PC-9 (cell line): ENCODE measurements at regions not wholly inside any gene's neighbourhood (a gene's known extent, or its start where the extent isn't known, plus 50 kb on each side); places are given as distances from the start of the nearest gene placed in this dataset.

ENCODE experiments used
- BruUV-seq: library from RNA; stranded (reverse); fragments of 400-500 nt; replicated peaks from 2 replicates; lab custom pipeline; 2021; lab: Mats Ljungman, UMichigan
- CTCF ChIA-PET: fragments of 300-600 bp; sonication (Branson Sonifier 250); formaldehyde crosslinking; loops from one replicate; lab custom pipeline; 2022; ENCODE audit warnings: antibody characterized with exemption; lab: Charles Lee
- POLR2A ChIA-PET: fragments of 300-600 bp; sonication (Branson Sonifier 250); formaldehyde crosslinking; loops from one replicate; lab custom pipeline; 2022; ENCODE audit warnings: antibody characterized with exemption; ENCODE audit not compliant: unreplicated experiment; lab: Charles Lee
- DNase-seq, 2 experiments: peaks; one replicate each; pipeline versions ENCODE4 v3.0.0 to v3.0.0-alpha.2; 2015 to 2022; ENCODE audit warnings: mixed read lengths in 1 of 2
- H2AFZ ChIP-seq: fragments of 200-600 bp; sonication (generic); 2 replicates; pipeline ENCODE4 v1.8.1; 2017; ENCODE audit warnings: antibody characterized with exemption
- H3F3A ChIP-seq: fragments of 200-600 bp; sonication (generic); 2 replicates; pipeline ENCODE4 v1.8.1; 2017; ENCODE audit warnings: antibody characterized with exemption, mild to moderate bottlenecking, low read depth; ENCODE audit not compliant: insufficient read depth
- H3K27ac ChIP-seq: fragments of 200-600 bp; sonication (generic); 2 replicates; pipeline ENCODE4 v1.6.1; 2016; ENCODE audit warnings: mixed run types
- H3K27me3 ChIP-seq: fragments of 200-600 bp; sonication (generic); 2 replicates; pipeline ENCODE4 v1.6.1; 2016; ENCODE audit warnings: low read depth, mixed run types; ENCODE audit not compliant: insufficient read depth
- H3K36me3 ChIP-seq: fragments of 200-600 bp; sonication (generic); 2 replicates; pipeline ENCODE4 v1.6.1; 2016; ENCODE audit warnings: low read depth, mixed run types
- H3K4me1 ChIP-seq: fragments of 200-600 bp; sonication (generic); replicated peaks from 2 replicates; pipeline ENCODE4 v1.6.1; 2016; ENCODE audit warnings: mixed run types; ENCODE audit not compliant: insufficient read depth
- H3K4me2 ChIP-seq: fragments of 200-600 bp; sonication (generic); 2 replicates; pipeline ENCODE4 v1.6.1; 2017; ENCODE audit warnings: mixed run types
- H3K4me3 ChIP-seq: fragments of 200-600 bp; sonication (generic); 2 replicates; pipeline ENCODE4 v1.6.1; 2016; ENCODE audit warnings: mixed run types
- H3K79me2 ChIP-seq: fragments of 200-600 bp; sonication (generic); 2 replicates; pipeline ENCODE4 v1.6.1; 2017; ENCODE audit warnings: low read depth, mixed run types
- H3K9me2 ChIP-seq: fragments of 200-600 bp; sonication (generic); 2 replicates; pipeline ENCODE4 v1.8.1; 2017; ENCODE audit warnings: mild to moderate bottlenecking; ENCODE audit not compliant: insufficient read depth
- H3K9me3 ChIP-seq: fragments of 200-600 bp; sonication (generic); 2 replicates; pipeline ENCODE4 v1.8.1; 2016; ENCODE audit warnings: low read depth; ENCODE audit not compliant: insufficient read depth
- H4K20me1 ChIP-seq: fragments of 200-600 bp; sonication (generic); 2 replicates; pipeline ENCODE4 v1.8.1; 2017; ENCODE audit not compliant: insufficient read depth
- CTCF ChIP-seq: fragments of 200-600 bp; sonication (generic); conservative IDR thresholded peaks from 2 replicates; pipeline ENCODE4 v1.6.1; 2017; ENCODE audit warnings: mixed run types, antibody characterized with exemption, mild to moderate bottlenecking, moderate library complexity
- EZH2 ChIP-seq: fragments of 200-600 bp; sonication (generic); IDR thresholded peaks from 2 replicates; pipeline ENCODE4 v1.8.0; 2017; ENCODE audit warnings: antibody characterized with exemption, low read depth
- intact Hi-C: fragments of 100-400 bp; cut with micrococcal nuclease; formaldehyde crosslinking; loops from one replicate; pipeline ENCODE4 v1.10.0; 2022; ENCODE audit not compliant: unreplicated experiment

DNA sequence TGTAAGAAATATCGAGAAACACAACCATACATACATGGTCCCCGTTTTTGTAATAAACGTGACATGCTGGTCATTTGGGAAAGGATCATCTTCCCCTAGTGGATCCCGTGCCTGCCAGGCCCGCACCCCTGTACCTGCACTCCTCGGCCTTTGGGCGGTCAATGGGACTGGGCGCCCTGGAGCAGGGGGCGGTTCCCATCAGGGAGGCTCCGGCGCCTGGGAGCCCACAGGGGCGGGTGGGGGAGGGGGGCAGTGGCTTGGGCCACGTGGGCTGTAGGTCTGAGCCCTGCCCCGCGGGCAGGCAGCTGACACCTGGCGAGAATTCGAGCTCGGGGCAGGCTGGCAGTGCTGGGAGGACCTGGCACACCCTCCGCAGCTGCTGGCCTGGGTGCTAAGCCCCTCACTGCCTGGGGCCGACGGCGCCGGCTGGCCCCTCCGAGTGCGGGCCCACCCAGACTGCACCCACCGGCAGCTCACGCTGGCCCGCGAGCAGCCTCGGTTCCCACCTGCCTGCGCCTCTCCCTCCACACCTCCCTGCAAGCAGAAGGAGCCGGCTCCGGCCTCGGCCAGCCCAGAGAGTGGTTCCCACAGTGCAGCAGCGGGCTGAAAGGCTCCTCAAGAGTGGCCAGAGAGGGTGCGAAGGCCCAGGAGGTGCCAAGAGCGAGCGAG is 361.6 kb upstream of the GRM3 start:
- no peak overlapping the region for H3K4me2 ChIP-seq
- H4K20me1 ChIP-seq = no peaks in the 10 kb centered on the region
- H3K27ac ChIP-seq = no peak overlapping the region
- no peak for TF ChIP-seq EZH2
- no peak for TF ChIP-seq CTCF
- no peak overlapping the region for H3K4me3 ChIP-seq
- POLR2A ChIA-PET = no interaction called here
- H3K9me3 ChIP-seq = no peaks in the 10 kb centered on the region
- H3K9me2 ChIP-seq = 0 out of 2 replicates have a peak, but pooled peaks cover 3% of the 10 kb centered on the region
- DNase-seq = no peak
- H3K4me1 ChIP-seq = no peaks in the 10 kb centered on the region
- H3K27me3 ChIP-seq = no peaks in the 10 kb centered on the region
- H3F3A ChIP-seq = no peaks in the 10 kb centered on the region
- intact Hi-C loops = no loop called here
- no TSS peak for BruUV-seq
- no peak overlapping the region for H2AFZ ChIP-seq
- H3K36me3 ChIP-seq = no peaks in the 10 kb centered on the region
- CTCF ChIA-PET = no interaction called here
- H3K79me2 ChIP-seq = no peaks in the 10 kb centered on the region

DNA sequence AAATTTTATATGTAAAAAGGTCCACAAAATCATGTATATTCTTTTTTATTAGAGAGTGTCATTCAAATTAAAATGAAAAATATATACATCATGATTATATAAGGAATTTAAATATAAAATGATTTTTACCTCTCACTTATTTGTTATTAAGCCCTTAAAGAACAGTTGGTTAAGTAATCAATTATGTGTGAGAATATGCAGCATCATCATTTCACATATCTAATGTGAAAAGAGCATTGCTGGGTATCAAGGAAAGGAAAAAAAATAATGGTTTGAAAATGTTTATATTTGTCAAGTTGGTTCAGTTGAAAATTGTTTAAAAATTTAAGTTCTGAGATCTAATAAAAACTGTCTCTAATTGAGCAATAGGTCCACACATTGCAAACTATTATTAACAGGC is 363.6 kb upstream of the GRM3 start:
- Histone ChIP-seq H3K4me1 (no peaks in the 10 kb centered on the region), H3F3A (no peaks in the 10 kb centered on the region), H3K4me2 (no peak overlapping the region), H3K79me2 (no peaks in the 10 kb centered on the region), H3K4me3 (no peak overlapping the region), H2AFZ (no peak overlapping the region), H4K20me1 (no peaks in the 10 kb centered on the region), H3K36me3 (no peaks in the 10 kb centered on the region), H3K27ac (no peak overlapping the region), H3K9me3 (no peaks in the 10 kb centered on the region), H3K27me3 (no peaks in the 10 kb centered on the region), H3K9me2 (0 out of 2 replicates have a peak, but pooled peaks cover 3% of the 10 kb centered on the region)
- BruUV-seq = no TSS peak
- no peak for DNase-seq
- CTCF ChIA-PET = no interaction called here
- intact Hi-C loops = no loop called here
- TF ChIP-seq CTCF (no peak), EZH2 (no peak)
- POLR2A ChIA-PET = no interaction called here

DNA sequence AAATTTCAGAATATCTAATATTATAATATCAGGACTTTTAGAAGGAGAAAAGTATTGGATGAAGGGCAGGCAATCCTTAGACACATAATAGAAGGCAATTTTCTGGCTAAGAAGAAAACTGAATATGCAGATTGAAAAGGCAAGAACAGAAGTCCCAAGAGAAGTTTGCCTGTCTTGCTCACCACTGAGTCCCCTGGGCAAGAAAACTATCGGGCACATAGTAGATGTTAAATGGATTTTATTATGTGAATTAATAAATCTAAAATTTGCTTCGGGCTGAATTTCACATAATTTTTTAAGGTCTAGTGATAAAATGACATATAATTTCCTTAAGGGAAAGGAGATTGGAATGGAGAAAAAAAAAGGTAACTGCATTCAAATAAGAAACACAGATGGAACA is 380.9 kb upstream of the GRM3 start:
- no peaks in the 10 kb centered on the region for H3K27me3 ChIP-seq
- TF ChIP-seq EZH2 (no peak), CTCF (no peak)
- CTCF ChIA-PET = no interaction called here
- no TSS peak for BruUV-seq
- no peak overlapping the region for H3K27ac ChIP-seq
- H4K20me1 ChIP-seq = no peaks in the 10 kb centered on the region
- H3K9me2 ChIP-seq = no peaks in the 10 kb centered on the region
- POLR2A ChIA-PET = no interaction called here
- H2AFZ ChIP-seq = no peak overlapping the region
- H3K4me3 ChIP-seq = no peak overlapping the region
- no peak overlapping the region for H3K4me2 ChIP-seq
- no peaks in the 10 kb centered on the region for H3F3A ChIP-seq
- H3K36me3 ChIP-seq = no peaks in the 10 kb centered on the region
- H3K79me2 ChIP-seq = no peaks in the 10 kb centered on the region
- DNase-seq = no peak
- intact Hi-C loops = no loop called here
- H3K4me1 ChIP-seq = no peaks in the 10 kb centered on the region
- H3K9me3 ChIP-seq = no peaks in the 10 kb centered on the region
